Dendritic cell treated with granulocyte-macrophage colony-stimulating factor and Interleukin-4, amounts not matched to agents 40 ng/mL and 50 ng/mL, for 4 days (primary cell): ENCODE measurements at regions not wholly inside any gene's neighbourhood (a gene's known extent, or its start where the extent isn't known, plus 50 kb on each side); places are given as distances from the start of the nearest gene placed in this dataset.
"Not testable (repeated sequence)": the region's sequence is repeated elsewhere in the genome, so short reads cannot be mapped to it uniquely, and the experiment has no call there.

Experiments used
- H3K27ac Mint-ChIP-seq: one replicate; pipeline ENCODE4 v1.8.0; 2022; ENCODE audit warnings: mild to moderate bottlenecking, mixed read lengths
- H3K27me3 Mint-ChIP-seq: one replicate; pipeline ENCODE4 v1.8.0; 2022; ENCODE audit warnings: mild to moderate bottlenecking, mixed read lengths
- H3K36me3 Mint-ChIP-seq: one replicate; pipeline ENCODE4 v1.8.0; 2022; ENCODE audit warnings: low read depth, mixed read lengths
- H3K4me1 Mint-ChIP-seq: one replicate; pipeline ENCODE4 v1.8.0; 2022; ENCODE audit warnings: low read depth, mixed read lengths
- H3K4me3 Mint-ChIP-seq: one replicate; pipeline ENCODE4 v1.8.0; 2022; ENCODE audit warnings: mild to moderate bottlenecking, moderate library complexity, mixed read lengths
- H3K9me3 Mint-ChIP-seq: one replicate; pipeline ENCODE4 v1.8.0; 2022; ENCODE audit warnings: mixed read lengths
- intact Hi-C: fragments of 100-400 bp; cut with micrococcal nuclease; formaldehyde crosslinking; loops from one replicate; pipeline ENCODE4 v1.15.0; 2022

DNA sequence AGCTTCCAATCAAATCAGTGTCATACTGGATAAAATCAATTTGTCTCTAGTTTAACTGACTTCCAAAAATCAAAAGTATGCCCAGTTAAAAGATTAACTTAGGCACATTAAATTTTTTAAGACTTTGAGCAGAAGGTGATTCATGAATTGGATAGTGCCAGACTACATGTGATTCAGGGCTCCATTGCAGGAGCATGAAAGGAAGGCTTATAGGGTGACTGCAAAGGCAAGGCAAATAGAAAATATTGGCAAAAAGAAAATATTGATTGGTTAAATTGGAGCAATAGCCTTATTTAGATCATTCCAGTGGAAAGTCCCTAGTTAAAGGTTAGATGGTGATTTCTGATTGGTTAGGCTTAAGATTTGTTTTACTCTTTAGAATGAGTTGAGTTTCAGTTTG, 223.9 kb upstream of the ERCC4 start:
- Mint-ChIP-seq H3K36me3 (no peaks in the 10 kb centered on the region), H3K4me1 (no peaks in the 10 kb centered on the region), H3K4me3 (no peak overlapping the region), H3K27me3 (no peaks in the 10 kb centered on the region), H3K9me3 (peaks cover 68% of the 10 kb centered on the region), H3K27ac (no peak overlapping the region)
- intact Hi-C loops = no loop called here

DNA sequence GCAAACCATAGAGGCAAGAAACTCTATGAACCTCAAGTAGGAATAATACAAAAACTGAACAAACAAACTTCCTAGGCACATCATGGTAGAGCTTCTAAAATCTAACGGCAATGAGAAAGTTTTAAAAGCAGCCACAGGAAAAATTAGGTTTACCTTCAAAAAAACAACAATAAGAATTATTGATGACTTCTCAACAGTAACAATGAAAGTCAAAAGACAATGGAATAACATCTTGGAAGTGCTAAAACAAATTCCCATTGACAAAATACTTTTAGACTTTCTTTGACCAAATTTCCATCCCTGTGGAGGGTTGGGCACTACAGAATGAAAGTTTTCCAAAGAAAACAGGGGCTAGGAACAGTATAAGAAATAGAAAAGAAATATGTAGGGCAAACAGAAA, 222.9 kb upstream of the ERCC4 start:
- Mint-ChIP-seq H3K4me1 (no peaks in the 10 kb centered on the region), H3K9me3 (peaks cover 65% of the 10 kb centered on the region), H3K27ac (no peak overlapping the region), H3K36me3 (no peaks in the 10 kb centered on the region), H3K4me3 (no peak overlapping the region), H3K27me3 (no peaks in the 10 kb centered on the region)
- intact Hi-C loops = no loop called here

DNA sequence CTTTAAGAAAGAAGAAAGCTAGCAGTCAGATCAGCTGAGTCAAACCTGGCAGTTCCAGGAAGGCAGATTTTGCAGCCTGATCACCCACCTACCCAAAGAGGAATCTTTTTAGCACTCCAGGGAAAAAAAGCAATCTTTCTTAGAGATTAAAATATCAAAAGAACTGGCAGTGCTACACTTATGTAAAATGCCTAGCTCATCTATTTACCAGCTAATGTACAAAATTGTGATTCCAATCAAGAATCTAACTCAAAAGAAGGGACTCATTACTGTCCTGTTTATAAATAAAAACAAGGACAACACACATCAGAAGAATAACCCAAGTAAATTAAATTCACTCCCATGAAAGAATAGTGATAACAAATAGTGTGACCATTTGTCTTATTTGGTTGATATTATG, 222.4 kb upstream of the ERCC4 start:
- intact Hi-C loops = no loop called here
- H3K4me1 Mint-ChIP-seq = no peaks in the 10 kb centered on the region

DNA sequence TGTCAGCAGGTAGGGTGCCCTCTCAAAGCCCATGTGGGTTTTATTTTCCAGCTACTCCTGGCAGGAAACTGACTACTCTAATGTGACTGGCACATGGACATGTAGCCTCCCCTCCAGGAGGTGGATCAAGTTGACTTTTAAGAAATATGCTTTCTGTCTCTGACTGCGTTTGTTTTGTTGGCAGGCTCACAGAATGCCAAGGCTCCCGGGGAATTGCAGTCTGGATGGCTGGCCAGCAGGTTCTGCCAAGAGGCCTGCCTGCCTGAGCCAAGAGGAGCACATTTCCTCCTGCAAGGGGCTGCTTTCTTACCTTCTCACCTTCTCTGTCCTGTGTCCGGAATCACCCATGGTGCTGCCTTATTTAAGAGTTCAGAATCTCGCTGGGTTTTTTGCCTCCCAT, 217.3 kb upstream of the ERCC4 start:
- Mint-ChIP-seq H3K4me3 (no peak overlapping the region), H3K27me3 (no peaks in the 10 kb centered on the region), H3K27ac (no peak overlapping the region), H3K9me3 (peaks cover 60% of the 10 kb centered on the region), H3K4me1 (no peaks in the 10 kb centered on the region), H3K36me3 (no peaks in the 10 kb centered on the region)
- intact Hi-C loops = no loop called here

More for the DNA sequence above, 222.4 kb upstream of the ERCC4 start:
- H3K4me3 Mint-ChIP-seq = no peak overlapping the region
- no peak overlapping the region for H3K27ac Mint-ChIP-seq
- H3K27me3 Mint-ChIP-seq = no peaks in the 10 kb centered on the region
- no peaks in the 10 kb centered on the region for H3K36me3 Mint-ChIP-seq
- peaks cover 61% of the 10 kb centered on the region for H3K9me3 Mint-ChIP-seq

DNA sequence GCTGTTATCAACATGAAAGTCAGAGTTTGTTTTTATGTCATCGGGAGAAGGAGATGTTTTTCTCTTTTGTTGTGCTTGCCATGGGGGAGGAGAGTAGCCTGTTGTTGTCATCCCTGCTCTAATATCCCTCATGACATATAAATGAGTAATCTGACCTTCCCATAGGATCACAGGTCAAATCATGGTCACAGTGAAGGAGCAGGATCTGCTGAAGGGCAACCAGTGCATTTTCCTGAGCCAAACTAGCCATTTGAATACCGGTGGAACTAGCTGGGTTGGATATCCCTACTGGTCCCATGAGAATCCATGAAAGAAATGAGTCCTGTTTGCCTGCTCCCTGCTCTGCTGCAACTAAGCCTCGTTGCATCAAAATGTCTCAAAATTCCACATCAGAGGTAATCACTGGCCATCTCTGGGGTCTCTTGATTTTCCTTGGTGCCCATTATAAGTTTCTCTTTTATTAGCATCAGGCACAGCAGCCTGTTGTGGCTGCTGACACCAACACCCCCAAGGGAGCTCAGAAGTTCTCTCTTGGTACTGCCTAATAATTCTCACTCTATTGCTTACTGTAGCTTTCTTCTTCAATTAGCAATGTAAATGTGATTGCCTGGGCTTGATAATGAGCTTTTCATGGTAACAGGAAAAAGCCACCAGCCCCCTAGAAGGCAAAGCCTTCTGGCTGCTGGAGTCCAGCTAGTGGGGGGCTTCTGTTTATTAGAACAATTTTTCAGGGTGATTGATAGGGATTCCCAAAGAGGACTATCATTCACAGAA, 211.4 kb upstream of the ERCC4 start:
- H3K4me1 Mint-ChIP-seq = no peaks in the 10 kb centered on the region
- intact Hi-C loops = no loop called here
- H3K4me3 Mint-ChIP-seq = no peak overlapping the region
- peaks cover 47% of the 10 kb centered on the region for H3K9me3 Mint-ChIP-seq
- no peak overlapping the region for H3K27ac Mint-ChIP-seq
- H3K36me3 Mint-ChIP-seq = no peaks in the 10 kb centered on the region
- no peaks in the 10 kb centered on the region for H3K27me3 Mint-ChIP-seq

DNA sequence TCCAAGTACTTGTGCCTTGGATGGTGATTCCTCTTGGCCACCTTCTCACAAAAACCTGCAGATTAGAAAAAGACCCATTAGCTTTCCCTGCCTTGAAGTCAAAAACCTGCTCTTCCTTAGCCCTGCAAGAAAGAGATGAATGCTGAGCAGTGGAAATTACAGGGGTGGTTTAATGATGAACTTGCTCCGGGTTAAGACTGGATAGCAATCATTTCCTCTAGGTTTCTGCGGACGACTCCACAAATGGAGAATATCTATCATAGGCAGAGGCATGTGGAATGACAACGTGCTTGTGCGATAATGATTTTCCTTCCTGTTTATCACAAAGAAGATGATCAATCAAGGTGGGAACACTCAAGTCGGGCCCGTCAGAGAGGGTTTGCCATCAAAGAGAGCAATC, 201.2 kb upstream of the ERCC4 start:
- Mint-ChIP-seq H3K27me3 (no peaks in the 10 kb centered on the region), H3K27ac (no peak overlapping the region), H3K36me3 (no peaks in the 10 kb centered on the region), H3K9me3 (no peaks in the 10 kb centered on the region), H3K4me3 (no peak overlapping the region), H3K4me1 (no peaks in the 10 kb centered on the region)
- intact Hi-C loops = no loop called here

DNA sequence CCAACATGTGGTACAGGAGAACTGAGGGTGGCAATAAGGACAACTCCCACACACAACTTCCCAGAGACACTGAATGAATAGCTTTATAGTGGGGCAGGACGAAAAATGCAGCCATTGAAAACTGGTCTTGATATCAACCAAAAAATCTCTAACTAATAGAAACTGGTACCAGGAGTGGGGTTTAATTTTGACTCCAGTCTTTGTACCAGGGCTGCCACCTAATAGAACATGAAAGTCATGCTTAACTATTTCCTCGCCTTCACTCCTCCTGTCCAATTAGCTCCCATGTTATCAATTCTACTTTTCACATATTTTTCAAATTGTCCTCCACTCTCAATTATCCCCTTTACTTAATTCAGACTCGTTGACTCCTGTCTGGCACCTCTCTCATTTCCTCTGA, 192.0 kb upstream of the ERCC4 start:
- H3K27me3 Mint-ChIP-seq = no peaks in the 10 kb centered on the region

DNA sequence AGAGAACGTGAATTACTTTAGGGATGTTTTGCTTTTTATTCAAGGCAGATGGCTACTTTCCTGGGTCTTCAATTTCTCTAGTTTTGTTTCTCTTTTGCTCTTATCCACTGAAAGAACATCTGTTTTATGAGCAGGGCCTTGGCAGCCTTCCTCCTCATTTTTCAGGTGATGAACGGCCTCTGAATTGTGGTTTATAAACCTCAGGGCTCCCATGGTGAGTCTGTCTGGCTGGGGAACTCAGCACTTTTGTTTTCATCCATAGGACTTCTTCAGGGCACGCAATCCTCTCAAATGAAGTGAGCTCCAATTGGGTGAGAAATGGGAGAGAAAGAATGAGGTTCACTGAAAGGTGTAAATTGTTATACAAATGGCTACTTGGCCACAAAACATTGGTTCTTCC, 186.4 kb upstream of the ERCC4 start:
- H3K36me3 Mint-ChIP-seq = no peaks in the 10 kb centered on the region
- no peak overlapping the region for H3K4me3 Mint-ChIP-seq
- H3K27me3 Mint-ChIP-seq = no peaks in the 10 kb centered on the region
- peaks cover 13% of the 10 kb centered on the region for H3K9me3 Mint-ChIP-seq
- no peak overlapping the region for H3K27ac Mint-ChIP-seq
- no peaks in the 10 kb centered on the region for H3K4me1 Mint-ChIP-seq
- intact Hi-C loops = no loop called here

More for the DNA sequence above, 192.0 kb upstream of the ERCC4 start:
- Mint-ChIP-seq H3K36me3 (no peaks in the 10 kb centered on the region), H3K4me3 (no peak overlapping the region), H3K27ac (no peak overlapping the region), H3K9me3 (peaks cover 31% of the 10 kb centered on the region), H3K4me1 (no peaks in the 10 kb centered on the region)
- intact Hi-C loops = no loop called here

DNA sequence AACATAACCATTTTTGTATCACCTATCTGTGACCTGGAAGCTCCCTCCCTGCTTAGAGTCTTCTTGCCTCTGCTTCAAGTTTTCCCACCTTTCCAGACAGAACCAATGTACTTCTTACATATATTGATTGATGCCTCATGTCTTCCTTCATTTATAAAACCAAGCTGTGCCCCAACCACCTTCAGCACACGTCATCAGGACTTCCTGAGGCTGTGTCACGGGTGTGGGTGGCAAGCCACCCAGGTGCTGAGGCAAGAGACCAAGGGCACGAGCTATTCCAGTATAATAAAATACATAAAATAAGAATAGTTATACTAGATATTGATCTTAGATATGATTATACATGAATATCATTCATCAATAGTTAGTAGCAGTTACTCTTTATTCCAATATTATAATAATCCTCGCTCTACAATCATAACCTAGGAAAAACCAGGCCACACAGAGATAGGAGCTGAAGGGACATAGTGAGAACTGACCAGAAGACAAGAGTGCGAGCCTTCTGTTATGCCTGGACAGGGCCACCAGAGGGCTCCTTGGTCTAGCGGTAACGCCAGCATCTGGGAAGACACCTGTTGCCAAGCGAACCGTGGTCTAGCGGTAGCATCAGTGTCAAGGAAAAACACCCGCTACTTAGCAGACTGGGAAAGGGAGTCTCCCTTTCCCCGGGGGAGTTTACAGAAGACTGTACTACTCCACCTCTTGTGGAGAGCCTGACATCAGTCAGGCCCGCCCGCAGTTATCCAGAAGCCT, 180.2 kb upstream of the ERCC4 start:
- H3K4me1 Mint-ChIP-seq, intact Hi-C loops, H3K4me3 Mint-ChIP-seq, H3K27ac Mint-ChIP-seq, H3K27me3 Mint-ChIP-seq, H3K36me3 Mint-ChIP-seq: not testable (repeated sequence)
- H3K9me3 Mint-ChIP-seq = peaks cover 20% of the 10 kb centered on the region

DNA sequence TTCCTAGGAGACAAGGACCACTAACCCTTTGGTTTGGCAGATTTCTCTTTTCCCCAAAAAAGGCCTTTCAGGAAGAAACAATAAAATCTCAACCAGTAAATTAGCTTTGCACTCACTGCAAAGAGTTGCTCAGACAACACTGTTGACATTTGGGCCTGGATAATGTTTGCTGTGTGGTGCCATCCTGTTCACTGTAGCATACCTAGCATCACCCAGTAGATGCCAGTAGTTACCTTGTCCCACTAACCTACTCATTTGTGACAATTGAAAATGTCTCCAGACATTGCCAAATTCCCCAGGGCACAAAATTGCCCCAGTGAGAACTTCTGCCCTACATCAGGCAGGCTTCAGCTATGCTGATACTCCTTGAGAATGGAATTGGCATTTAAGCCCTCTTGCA, 177.0 kb upstream of the ERCC4 start:
- Mint-ChIP-seq H3K36me3 (no peaks in the 10 kb centered on the region), H3K27me3 (no peaks in the 10 kb centered on the region), H3K4me3 (no peak overlapping the region), H3K27ac (no peak overlapping the region), H3K9me3 (peaks cover 20% of the 10 kb centered on the region), H3K4me1 (no peaks in the 10 kb centered on the region)
- intact Hi-C loops = no loop called here

DNA sequence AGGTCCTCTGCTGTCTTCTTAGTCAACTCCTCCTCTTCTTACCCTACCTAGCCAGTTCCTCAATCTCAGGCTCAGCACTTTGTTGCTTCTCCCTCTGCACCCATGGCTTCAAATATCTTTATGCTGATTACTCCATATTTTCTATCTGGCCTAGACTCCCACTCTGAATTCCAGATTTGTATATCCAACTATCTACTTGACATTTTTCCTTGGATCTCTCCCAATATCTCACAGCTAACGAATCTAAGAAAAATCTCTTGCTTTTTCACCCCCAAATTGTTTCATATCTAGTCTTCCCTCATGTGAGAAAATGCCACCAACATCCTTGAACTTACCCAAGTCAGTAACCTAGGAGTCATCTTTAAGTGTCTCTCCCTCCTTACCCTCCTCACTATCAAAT, 176.4 kb upstream of the ERCC4 start:
- Mint-ChIP-seq H3K27ac (no peak overlapping the region), H3K27me3 (no peaks in the 10 kb centered on the region), H3K4me1 (no peaks in the 10 kb centered on the region), H3K36me3 (no peaks in the 10 kb centered on the region), H3K4me3 (no peak overlapping the region), H3K9me3 (peaks cover 20% of the 10 kb centered on the region)
- intact Hi-C loops = no loop called here

DNA sequence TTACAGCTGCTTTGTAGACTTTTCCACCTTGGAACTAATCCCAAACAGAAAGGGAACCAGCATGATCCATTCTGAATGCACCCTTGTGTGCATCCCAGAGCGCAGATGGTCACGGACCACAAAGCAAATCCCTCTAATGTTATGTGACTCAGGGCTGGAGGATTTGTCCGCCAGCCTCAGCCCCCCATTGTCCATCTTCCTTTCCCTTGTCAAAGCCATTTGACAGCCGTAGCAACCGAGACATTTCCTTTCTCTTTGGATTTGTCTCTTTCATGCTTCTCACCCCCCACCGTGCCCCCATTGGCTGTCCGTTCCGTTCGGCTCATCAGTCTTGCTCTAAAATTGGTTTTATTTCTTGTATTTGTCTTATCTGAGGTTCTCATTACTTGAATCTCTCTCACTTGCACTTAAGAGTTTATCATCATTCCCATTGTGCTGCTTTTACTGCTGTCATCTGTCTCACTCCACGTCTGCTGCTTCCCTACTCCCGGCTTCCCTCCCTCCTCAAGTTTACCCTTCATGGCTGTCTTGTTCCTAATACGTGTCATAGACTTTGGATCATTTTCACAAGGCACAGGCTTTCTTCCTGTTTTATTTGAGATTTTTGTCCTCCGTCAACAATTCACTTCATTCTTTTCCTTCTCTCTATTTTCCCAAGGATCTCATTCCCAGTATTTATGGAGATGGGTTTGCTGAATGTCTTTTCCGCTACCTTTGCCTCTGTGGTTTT, 163.4 kb upstream of the ERCC4 start:
- Mint-ChIP-seq H3K36me3 (no peaks in the 10 kb centered on the region), H3K27ac (no peak overlapping the region), H3K27me3 (no peaks in the 10 kb centered on the region), H3K4me3 (no peak overlapping the region), H3K9me3 (no peaks in the 10 kb centered on the region), H3K4me1 (no peaks in the 10 kb centered on the region)
- intact Hi-C loops = no loop called here

DNA sequence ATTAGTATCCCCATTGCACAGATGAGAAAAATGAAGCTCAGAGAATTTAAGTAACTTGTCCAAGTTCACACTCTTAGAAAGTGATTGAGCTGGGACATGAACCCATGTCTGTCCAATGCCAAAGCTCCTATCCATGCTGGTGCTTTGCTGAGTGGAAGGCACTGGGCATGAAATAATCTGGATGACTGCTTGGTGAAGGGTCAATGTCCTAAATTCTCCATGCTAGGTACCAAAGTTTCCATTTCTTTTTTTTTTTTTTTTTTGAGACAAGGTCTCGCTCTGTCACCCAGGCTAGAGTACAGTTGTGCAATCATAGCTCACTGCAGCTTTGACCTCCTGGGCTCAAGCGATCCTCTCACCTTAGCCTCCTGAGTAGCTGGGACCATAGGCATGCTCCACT, 153.6 kb upstream of the ERCC4 start:
- H3K4me3 Mint-ChIP-seq = no peak overlapping the region
- H3K27me3 Mint-ChIP-seq = no peaks in the 10 kb centered on the region
- intact Hi-C loops = no loop called here
- no peaks in the 10 kb centered on the region for H3K36me3 Mint-ChIP-seq
- no peaks in the 10 kb centered on the region for H3K4me1 Mint-ChIP-seq
- no peak overlapping the region for H3K27ac Mint-ChIP-seq
- H3K9me3 Mint-ChIP-seq = peaks cover 24% of the 10 kb centered on the region

DNA sequence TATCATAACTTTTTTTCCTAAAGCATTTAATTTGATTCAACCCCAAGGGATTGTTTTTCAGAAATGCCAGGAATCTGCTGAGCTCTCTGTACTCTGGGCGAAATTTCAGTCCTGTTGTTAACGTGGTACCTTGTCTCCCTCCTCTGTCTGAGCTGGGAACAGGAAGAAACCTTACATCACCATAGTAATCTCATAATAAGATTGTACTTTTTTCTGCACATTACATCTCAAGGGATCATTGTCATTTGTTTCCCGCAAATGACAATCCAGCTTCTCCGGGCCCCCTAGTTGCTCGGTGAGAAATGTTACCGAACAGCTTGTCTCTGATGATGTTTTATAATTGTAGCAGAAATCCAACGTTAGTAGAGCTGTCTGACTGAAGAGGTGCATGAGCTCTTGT, 152.7 kb upstream of the ERCC4 start:
- H3K36me3 Mint-ChIP-seq = no peaks in the 10 kb centered on the region
- no peak overlapping the region for H3K27ac Mint-ChIP-seq
- intact Hi-C loops = no loop called here
- H3K9me3 Mint-ChIP-seq = peaks cover 24% of the 10 kb centered on the region
- no peak overlapping the region for H3K4me3 Mint-ChIP-seq
- H3K27me3 Mint-ChIP-seq = no peaks in the 10 kb centered on the region
- no peaks in the 10 kb centered on the region for H3K4me1 Mint-ChIP-seq
